ENCODE measurements at regions not wholly inside any gene's neighbourhood (a gene's known extent, or its start where the extent isn't known, plus 50 kb on each side); places are given as distances from the start of the nearest gene placed in this dataset.

GRCh38 chr10:62746951-62747729 is 57.4 kb upstream of the ADO start:
- TF ChIP-seq, protein P1, sequence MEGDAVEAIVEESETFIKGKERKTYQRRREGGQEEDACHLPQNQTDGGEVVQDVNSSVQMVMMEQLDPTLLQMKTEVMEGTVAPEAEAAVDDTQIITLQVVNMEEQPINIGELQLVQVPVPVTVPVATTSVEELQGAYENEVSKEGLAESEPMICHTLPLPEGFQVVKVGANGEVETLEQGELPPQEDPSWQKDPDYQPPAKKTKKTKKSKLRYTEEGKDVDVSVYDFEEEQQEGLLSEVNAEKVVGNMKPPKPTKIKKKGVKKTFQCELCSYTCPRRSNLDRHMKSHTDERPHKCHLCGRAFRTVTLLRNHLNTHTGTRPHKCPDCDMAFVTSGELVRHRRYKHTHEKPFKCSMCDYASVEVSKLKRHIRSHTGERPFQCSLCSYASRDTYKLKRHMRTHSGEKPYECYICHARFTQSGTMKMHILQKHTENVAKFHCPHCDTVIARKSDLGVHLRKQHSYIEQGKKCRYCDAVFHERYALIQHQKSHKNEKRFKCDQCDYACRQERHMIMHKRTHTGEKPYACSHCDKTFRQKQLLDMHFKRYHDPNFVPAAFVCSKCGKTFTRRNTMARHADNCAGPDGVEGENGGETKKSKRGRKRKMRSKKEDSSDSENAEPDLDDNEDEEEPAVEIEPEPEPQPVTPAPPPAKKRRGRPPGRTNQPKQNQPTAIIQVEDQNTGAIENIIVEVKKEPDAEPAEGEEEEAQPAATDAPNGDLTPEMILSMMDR (IDR thresholded peaks at IDR 0.05) = no peak
- TF ChIP-seq POLR2A (IDR thresholded peaks at IDR 0.05) = no peak

Data from testis (tissue), 2 donors.